ENCODE measurements at regions not wholly inside any gene's neighbourhood (a gene's known extent, or its start where the extent isn't known, plus 50 kb on each side); places are given as distances from the start of the nearest gene placed in this dataset.

GRCh38 chr2:234172066-234172465, 121.6 kb downstream of the SPP2 start:
- TF ChIP-seq CTCF (IDR thresholded peaks at IDR 0.05) (no peak), POLR2A (IDR thresholded peaks at IDR 0.05) (no peak)

Measured in body of pancreas (tissue), 4 donors.